CD14-positive monocyte (primary cell): ENCODE measurements at regions not wholly inside any gene's neighbourhood (a gene's known extent, or its start where the extent isn't known, plus 50 kb on each side); places are given as distances from the start of the nearest gene placed in this dataset.

Source experiments
- DNase-seq, 3 donors: peaks; one replicate each; pipeline ENCODE4 v3.0.0-alpha.2; 2011 to 2022
- H2AFZ ChIP-seq: 2 replicates; pipeline ENCODE4 v1.6.0; 2012; ENCODE audit warnings: mild to moderate bottlenecking, low read depth, low read length, inconsistent platforms; ENCODE audit not compliant: insufficient read depth, poor library complexity, severe bottlenecking
- H3K27ac ChIP-seq, 2 donors: 1 replicate in 1 of 2; 2 replicates in 1 of 2; pipeline ENCODE4 v1.5.1; 2012 to 2013; ENCODE audit warnings: low read length in 2 of 2, control low read depth in 1 of 2, inconsistent platforms in 1 of 2, low read depth in 1 of 2, mild to moderate bottlenecking in 1 of 2
- H3K27me3 ChIP-seq, 2 donors: one replicate each; pipeline versions ENCODE4 v1.6.0 to v1.6.1; 2011 to 2013; ENCODE audit warnings: low read length in 2 of 2; ENCODE audit not compliant: control insufficient read depth in 2 of 2, insufficient read depth in 2 of 2
- H3K36me3 ChIP-seq, 2 donors: replicated peaks in 1 of 2; 1 replicate in 1 of 2; 2 replicates in 1 of 2; pipeline versions ENCODE4 v1.5.1 to v1.6.1; 2012 to 2013; ENCODE audit warnings: low read length in 2 of 2, control low read depth in 1 of 2, inconsistent platforms in 1 of 2, mild to moderate bottlenecking in 1 of 2; ENCODE audit not compliant: insufficient read depth in 2 of 2, control insufficient read depth in 1 of 2
- H3K4me1 ChIP-seq, 2 donors: 1 replicate in 1 of 2; 2 replicates in 1 of 2; pipeline versions ENCODE4 v1.5.1 to v1.6.1; 2012 to 2013; ENCODE audit warnings: low read length in 2 of 2, control low read depth in 1 of 2, inconsistent platforms in 1 of 2, mild to moderate bottlenecking in 1 of 2, moderate library complexity in 1 of 2; ENCODE audit not compliant: insufficient read depth in 2 of 2, control insufficient read depth in 1 of 2
- H3K4me2 ChIP-seq: replicated peaks from 2 replicates; pipeline ENCODE3; 2012; ENCODE audit warnings: low read length, moderate library complexity, mild to moderate bottlenecking; ENCODE audit not compliant: poor library complexity, severe bottlenecking; ENCODE audit errors: extremely low read depth
- H3K4me3 ChIP-seq, 3 experiments: fragments of 200-600 bp in 1 of 3; sonication (generic) in 1 of 3; replicated peaks in 1 of 3; 1 replicate in 2 of 3; 2 replicates in 1 of 3; pipeline ENCODE4 v1.5.1; 2011 to 2013; ENCODE audit warnings: low read length in 3 of 3, mild to moderate bottlenecking in 3 of 3, control low read depth in 2 of 3, low read depth in 2 of 3, inconsistent platforms in 1 of 3, moderate library complexity in 1 of 3
- H3K79me2 ChIP-seq: 2 replicates; pipeline ENCODE4 v1.6.0; 2012; ENCODE audit warnings: mild to moderate bottlenecking, control low read depth, inconsistent platforms, low read length, moderate library complexity; ENCODE audit not compliant: insufficient read depth
- H3K9ac ChIP-seq: 2 replicates; pipeline ENCODE4 v1.6.0; 2017; ENCODE audit warnings: low read length, mild to moderate bottlenecking; ENCODE audit not compliant: insufficient read depth, poor library complexity, severe bottlenecking
- H3K9me3 ChIP-seq, 2 donors: replicated peaks in 1 of 2; 1 replicate in 1 of 2; 2 replicates in 1 of 2; pipeline versions ENCODE4 v1.5.1 to v1.6.1; 2012 to 2013; ENCODE audit warnings: low read length in 2 of 2, control low read depth in 1 of 2; ENCODE audit not compliant: control insufficient read depth in 1 of 2, insufficient read depth in 1 of 2
- H4K20me1 ChIP-seq: 2 replicates; pipeline ENCODE4 v1.6.0; 2012; ENCODE audit warnings: mild to moderate bottlenecking, low read length, control low read depth, moderate library complexity; ENCODE audit not compliant: insufficient read depth
- H3K27ac Mint-ChIP-seq, 7 donors: one replicate each; pipeline ENCODE4 v1.8.0; 2020; ENCODE audit warnings: mild to moderate bottlenecking in 7 of 7, mixed read lengths in 7 of 7, moderate library complexity in 6 of 7, inconsistent platforms in 2 of 7
- H3K27me3 Mint-ChIP-seq, 3 donors: one replicate each; pipeline ENCODE4 v1.8.0; 2021 to 2022; ENCODE audit warnings: low read depth in 3 of 3, mild to moderate bottlenecking in 3 of 3, mixed read lengths in 3 of 3, moderate library complexity in 3 of 3, inconsistent platforms in 1 of 3
- H3K36me3 Mint-ChIP-seq, 2 donors: one replicate each; pipeline ENCODE4 v1.8.0; 2020; ENCODE audit warnings: mixed read lengths in 2 of 2, inconsistent platforms in 1 of 2, mild to moderate bottlenecking in 1 of 2
- H3K4me1 Mint-ChIP-seq: one replicate; pipeline ENCODE4 v1.8.0; 2020; ENCODE audit warnings: mild to moderate bottlenecking, mixed read lengths
- H3K4me3 Mint-ChIP-seq, 2 donors: one replicate each; pipeline ENCODE4 v1.8.0; 2020; ENCODE audit warnings: mild to moderate bottlenecking in 2 of 2, mixed read lengths in 2 of 2, moderate library complexity in 1 of 2
- H3K9me3 Mint-ChIP-seq, 7 donors: one replicate each; pipeline ENCODE4 v1.8.0; 2020 to 2022; ENCODE audit warnings: mixed read lengths in 7 of 7, mild to moderate bottlenecking in 6 of 7, moderate library complexity in 6 of 7, inconsistent platforms in 2 of 7
- CTCF ChIP-seq: fragments of 200-600 bp; IDR thresholded peaks from one replicate; pipeline ENCODE4 v1.8.0; 2022; ENCODE audit warnings: antibody characterized with exemption, mild to moderate bottlenecking
- WGBS: methylation state at CpG from one replicate; pipeline ENCODE4 v1.1.5; 2013; ENCODE audit warnings: missing lambda C conversion rate; ENCODE audit not compliant: insufficient coverage; 5-methylcytosine and 5-hydroxymethylcytosine counted together
- intact Hi-C, 2 donors: fragments of 100-400 bp; cut with micrococcal nuclease; formaldehyde crosslinking; loops; one replicate each; pipeline versions ENCODE4 v1.15.0 to v1.15.1; 2023

- Mint-ChIP-seq H3K36me3 (no peaks in the 10 kb centered on the region), H3K27ac (no peak overlapping the region)
- 93% methylated on average over 2 of the region's 5 CpGs for WGBS
These were observed 138.9 kb downstream of the BCOR start for GRCh38 chrX:39958850-39959249.

GRCh38 chrX:39960219-39960618 lies 137.5 kb downstream of the BCOR start:
- Mint-ChIP-seq H3K27me3 (peaks cover 1 to 6% (median 2%) of the 10 kb centered on the region in 3 donors), H3K36me3 (no peaks in the 10 kb centered on the region), H3K4me3 (peak overlapping the region in 1 of 2 donors; percentile 24), H3K27ac (no peak overlapping the region), H3K9me3 (peaks cover 0 to 5% (median 3%) of the 10 kb centered on the region in 7 donors), H3K4me1 (peaks cover 7% of the 10 kb centered on the region)
- Histone ChIP-seq H3K4me3 (no peak overlapping the region), H3K27me3 (no peaks in the 10 kb centered on the region), H3K36me3 (no peaks in the 10 kb centered on the region), H2AFZ (no peak overlapping the region), H3K4me2 (no peak overlapping the region), H4K20me1 (no peaks in the 10 kb centered on the region), H3K9ac (no peak overlapping the region), H3K9me3 (no peaks in the 10 kb centered on the region), H3K79me2 (no peaks in the 10 kb centered on the region), H3K4me1 (peaks cover 3 to 4% of the 10 kb centered on the region in 2 donors), H3K27ac (no peak overlapping the region)
- TF ChIP-seq CTCF: no peak
- no peak for DNase-seq
- intact Hi-C loops: no loop called here
- WGBS: 67% methylated on average over 3 of the region's 4 CpGs

More at GRCh38 chrX:39958850-39959249, 138.9 kb downstream of the BCOR start:
- no peak for DNase-seq
- Mint-ChIP-seq H3K4me1 (peaks cover 11% of the 10 kb centered on the region), H3K9me3 (peaks cover 0 to 2% (median 0%) of the 10 kb centered on the region in 7 donors), H3K4me3 (no peak overlapping the region), H3K27me3 (peaks cover 1 to 9% (median 2%) of the 10 kb centered on the region in 3 donors)
- intact Hi-C loops: no loop called here
- Histone ChIP-seq H3K4me2 (no peak overlapping the region), H3K36me3 (no peaks in the 10 kb centered on the region), H3K4me1 (peaks cover 7 to 8% of the 10 kb centered on the region in 2 donors), H3K9ac (no peak overlapping the region), H2AFZ (no peak overlapping the region), H3K27me3 (no peaks in the 10 kb centered on the region), H3K79me2 (no peaks in the 10 kb centered on the region), H4K20me1 (no peaks in the 10 kb centered on the region), H3K4me3 (no peak overlapping the region), H3K27ac (no peak overlapping the region), H3K9me3 (no peaks in the 10 kb centered on the region)
- TF ChIP-seq CTCF: no peak
